HG03103 (cell line): ENCODE measurements at regions not wholly inside any gene's neighbourhood (a gene's known extent, or its start where the extent isn't known, plus 50 kb on each side); places are given as distances from the start of the nearest gene placed in this dataset.

ENCODE experiments used
- ATAC-seq: cut with Tn5 transposase; IDR thresholded peaks from one replicate; pipeline ENCODE4 v1.9.1; 2021; ENCODE audit warnings: low read depth; ENCODE audit not compliant: unreplicated experiment

GRCh38 chr2:122445003-122445402 lies 689.6 kb downstream of the TSN start:
- ATAC-seq = no peak

- ATAC-seq = no peak
Observed at GRCh38 chr2:122446761-122447160, 691.3 kb downstream of the TSN start.

DNA sequence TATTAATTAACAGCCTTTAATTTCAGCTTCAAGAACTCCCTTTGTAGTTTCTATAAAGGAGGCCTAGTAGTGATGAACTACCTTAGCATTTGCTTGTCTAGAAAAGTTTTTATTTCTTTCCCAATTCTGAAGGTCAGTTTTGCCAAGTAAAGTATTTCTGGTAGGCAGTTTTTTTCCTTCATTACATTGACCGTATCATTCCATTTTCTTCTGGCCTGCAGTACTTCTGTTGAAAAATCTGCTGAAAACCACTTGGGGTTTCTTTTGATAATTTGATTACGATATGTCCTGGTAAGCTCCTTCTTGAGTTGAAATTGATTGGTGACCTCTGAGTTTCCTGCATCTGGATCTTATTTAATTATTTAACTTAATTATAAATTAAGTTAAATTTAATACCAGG lies 691.8 kb downstream of the TSN start:
- ATAC-seq = no peak

- no peak for ATAC-seq
Observed at GRCh38 chr2:122451040-122451439, 695.6 kb downstream of the TSN start.

- no peak for ATAC-seq
Observed at GRCh38 chr2:122451697-122452096, 696.2 kb downstream of the TSN start.

- ATAC-seq = no peak
Observed at GRCh38 chr2:122469147-122469546, 713.7 kb downstream of the TSN start.

DNA sequence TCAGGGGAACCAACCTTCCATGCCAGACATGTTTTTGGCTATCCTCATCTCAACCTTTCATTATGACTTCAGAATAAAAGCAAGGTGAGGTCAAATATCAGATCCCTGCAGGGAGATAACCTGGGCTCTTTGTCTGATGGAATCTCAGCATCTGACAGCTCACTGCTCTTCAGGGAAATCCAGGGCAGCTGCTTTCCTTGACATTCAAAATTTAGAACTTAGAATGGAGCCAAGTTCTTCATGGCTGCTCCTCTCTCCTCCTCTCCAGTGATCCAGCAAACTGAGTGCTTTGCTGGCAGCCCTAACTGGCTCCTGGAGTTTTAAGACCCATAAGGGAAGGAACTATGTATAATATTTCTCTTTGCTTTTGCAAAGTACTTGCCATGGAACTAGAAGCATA lies 716.3 kb downstream of the TSN start:
- no peak for ATAC-seq

DNA sequence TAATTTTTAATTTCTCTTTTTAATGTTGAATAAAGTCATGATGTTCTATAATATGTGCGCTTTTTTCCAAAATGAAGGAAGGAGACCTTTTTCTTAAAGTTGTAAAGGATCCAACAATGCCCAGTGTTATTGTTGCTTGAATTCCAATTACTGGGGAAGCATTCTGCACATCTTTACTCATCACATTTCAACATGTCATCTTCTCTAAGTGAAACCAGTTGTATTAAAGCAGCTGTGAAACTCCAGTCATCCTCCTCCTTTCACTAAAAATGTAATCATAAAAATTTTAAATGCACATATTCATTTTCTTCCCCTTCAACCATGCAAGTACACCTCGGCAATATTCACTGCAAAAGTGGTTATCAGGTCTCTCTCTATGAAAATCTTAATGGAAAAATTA lies 722.7 kb downstream of the TSN start:
- no peak for ATAC-seq

GRCh38 chr2:122478771-122479170 lies 723.3 kb downstream of the TSN start:
- no peak for ATAC-seq

- ATAC-seq = no peak
Observed at GRCh38 chr2:122480501-122481243, 725.2 kb downstream of the TSN start.

GRCh38 chr2:122481244-122481622 lies 725.8 kb downstream of the TSN start:
- no peak for ATAC-seq

GRCh38 chr2:122481717-122482116 lies 726.3 kb downstream of the TSN start:
- no peak for ATAC-seq

GRCh38 chr2:122486086-122486485 lies 730.6 kb downstream of the TSN start:
- no peak for ATAC-seq

- no peak for ATAC-seq
Observed at GRCh38 chr2:122486705-122487415, 731.4 kb downstream of the TSN start.

DNA sequence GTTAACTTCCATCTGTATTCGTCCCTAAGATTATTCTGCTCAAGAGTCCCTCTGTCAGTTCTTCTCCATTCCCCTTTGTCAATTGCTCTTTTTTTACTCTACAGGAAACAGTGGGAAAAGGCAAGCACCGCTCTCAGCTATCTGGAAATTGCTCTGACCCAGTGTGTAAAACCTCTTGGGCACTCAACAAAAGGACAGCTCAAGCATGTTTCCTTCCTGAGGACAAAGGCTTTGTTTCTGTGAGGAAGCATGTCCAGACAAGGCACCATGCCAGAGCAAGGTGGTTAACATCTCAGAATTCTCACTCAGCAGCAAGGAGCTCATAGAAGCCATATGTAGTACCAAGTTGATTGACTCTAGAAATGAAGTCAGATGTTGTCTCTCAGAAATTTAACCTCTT lies 735.6 kb downstream of the TSN start:
- ATAC-seq = no peak

DNA sequence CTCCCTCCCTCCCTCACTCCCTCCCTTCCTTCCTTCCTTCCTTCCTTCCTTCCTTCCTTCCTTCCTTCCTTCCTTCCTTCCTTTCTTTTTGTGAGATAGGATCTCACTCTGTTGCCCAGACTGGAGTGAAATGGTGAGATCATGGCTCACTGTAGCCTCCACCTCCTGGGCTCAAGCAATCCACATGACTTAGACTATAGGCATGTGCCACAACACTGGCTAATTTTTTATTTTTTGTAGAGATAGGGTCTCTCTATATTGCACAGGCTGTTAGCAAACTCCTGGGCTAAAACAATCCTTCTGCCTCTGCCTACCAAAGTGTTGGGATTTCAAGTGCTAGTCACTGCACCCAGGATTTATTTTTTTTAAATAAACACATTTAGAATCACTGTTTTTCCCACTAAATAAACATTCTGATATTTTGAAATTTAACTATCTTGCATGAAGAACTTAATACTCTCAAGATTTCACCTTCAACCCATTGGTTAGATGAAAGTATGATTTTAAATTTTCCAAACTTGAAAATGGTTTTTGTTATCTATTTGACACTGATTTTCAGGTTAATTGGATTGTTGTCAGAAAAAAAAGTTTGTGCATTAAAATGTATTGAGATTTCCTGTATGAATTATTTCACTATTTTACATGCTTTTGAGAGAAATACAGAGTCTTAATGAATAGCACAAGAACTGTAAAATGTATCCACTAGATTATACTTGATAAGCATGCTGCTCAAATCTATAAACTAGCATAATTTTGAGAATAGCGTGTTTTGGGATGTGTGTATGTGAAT lies 745.1 kb downstream of the TSN start:
- ATAC-seq = no peak

GRCh38 chr2:122506620-122507019 lies 751.2 kb downstream of the TSN start:
- no peak for ATAC-seq

GRCh38 chr2:122507261-122507660 lies 751.8 kb downstream of the TSN start:
- no peak for ATAC-seq

DNA sequence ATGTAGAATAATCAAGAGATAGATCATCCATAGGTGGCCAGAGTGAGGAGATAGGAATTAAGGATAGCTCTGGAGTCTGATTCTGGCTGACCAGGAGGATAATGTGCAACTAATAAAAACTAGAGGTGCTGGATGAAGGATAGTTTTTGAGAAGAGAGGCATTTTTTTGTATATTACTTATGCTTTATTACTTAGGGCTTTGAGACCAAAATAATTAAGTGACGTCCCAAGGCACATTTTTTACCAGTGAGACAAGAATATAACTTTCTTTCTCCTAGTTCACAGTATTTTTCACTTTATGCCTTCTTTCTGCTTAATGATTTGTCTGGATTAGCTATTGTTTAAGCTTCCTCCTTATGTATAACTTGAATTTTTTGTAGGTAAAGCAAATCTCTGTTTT lies 756.6 kb downstream of the TSN start:
- ATAC-seq = no peak

- ATAC-seq = no peak
Observed at GRCh38 chr2:122514451-122514996, 759.1 kb downstream of the TSN start.

DNA sequence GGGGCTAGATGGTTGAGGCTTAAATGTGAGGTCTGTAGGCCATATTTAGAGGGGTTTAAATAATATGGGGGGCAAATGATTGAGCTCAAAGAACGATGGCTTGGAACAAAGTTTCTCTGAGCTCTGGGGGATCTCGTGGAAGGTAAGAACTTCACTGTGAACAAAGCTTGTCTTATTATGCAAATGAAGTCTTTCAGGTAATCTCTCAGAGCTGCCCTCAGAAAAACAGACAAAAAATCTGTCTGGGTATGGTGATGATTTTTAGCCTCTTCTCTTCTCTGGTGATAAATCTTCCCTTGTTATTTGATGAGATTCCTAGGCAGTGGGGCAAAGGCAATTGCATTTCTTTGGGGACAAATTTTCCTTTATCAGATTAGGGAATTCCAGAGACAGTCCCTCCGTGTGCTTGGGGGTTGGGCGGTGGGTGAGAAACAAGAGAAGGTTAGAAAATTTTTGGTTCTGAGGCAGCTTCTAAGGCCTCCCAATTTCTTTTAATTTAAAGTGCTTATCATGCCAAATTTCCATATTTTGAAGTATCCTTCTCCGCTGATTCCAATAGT lies 760.4 kb downstream of the TSN start:
- ATAC-seq = no peak
